Iris pigment epithelial cell (primary cell): ENCODE measurements at regions not wholly inside any gene's neighbourhood (a gene's known extent, or its start where the extent isn't known, plus 50 kb on each side); places are given as distances from the start of the nearest gene placed in this dataset.
A peak's percentile ranks its signal among the peaks of the same experiment; 100 is the strongest.
"Not testable (repeated sequence)": the region's sequence is repeated elsewhere in the genome, so short reads cannot be mapped to it uniquely, and the experiment has no call there.

Source experiments
- DNase-seq: peaks from one replicate; pipeline ENCODE4 v3.0.0-alpha.2; 2011; ENCODE audit warnings: low read depth

DNA sequence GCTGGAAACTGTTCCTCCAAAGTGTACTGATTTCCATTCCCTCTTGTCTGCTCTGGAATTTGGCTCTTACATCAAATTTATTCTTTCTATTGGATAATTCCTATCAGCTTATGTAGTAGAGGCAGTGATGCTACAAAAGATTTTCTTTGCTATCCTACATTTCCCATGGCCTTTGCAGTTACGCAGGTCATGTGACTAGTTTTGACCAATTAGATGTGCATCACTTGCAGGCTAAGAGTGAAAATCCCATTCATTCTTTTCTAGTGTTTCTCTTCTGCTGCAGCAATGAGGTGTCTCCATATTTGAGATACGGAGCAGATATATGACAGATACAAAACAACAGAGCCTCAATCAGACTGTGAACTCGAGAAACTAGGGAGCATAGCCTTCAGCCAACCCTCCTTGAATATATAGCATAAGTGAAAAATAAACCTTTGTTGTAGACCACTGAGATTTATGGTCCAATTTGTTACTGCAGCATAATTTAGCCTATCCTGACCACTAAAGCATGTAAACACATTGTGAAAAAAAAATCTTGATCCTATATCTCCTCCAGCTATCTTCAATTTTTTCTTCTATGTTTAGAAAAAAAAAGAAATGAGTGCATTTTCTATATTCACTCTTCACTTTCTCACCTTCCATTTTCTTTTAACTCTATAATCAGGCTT, 102.0 kb downstream of the HNMT start:
- no peak for DNase-seq

GRCh38 chr2:138066841-138067240, 102.6 kb downstream of the HNMT start:
- no peak for DNase-seq

GRCh38 chr2:138068669-138069068, 104.4 kb downstream of the HNMT start:
- DNase-seq, result not testable (repeated sequence)

DNA sequence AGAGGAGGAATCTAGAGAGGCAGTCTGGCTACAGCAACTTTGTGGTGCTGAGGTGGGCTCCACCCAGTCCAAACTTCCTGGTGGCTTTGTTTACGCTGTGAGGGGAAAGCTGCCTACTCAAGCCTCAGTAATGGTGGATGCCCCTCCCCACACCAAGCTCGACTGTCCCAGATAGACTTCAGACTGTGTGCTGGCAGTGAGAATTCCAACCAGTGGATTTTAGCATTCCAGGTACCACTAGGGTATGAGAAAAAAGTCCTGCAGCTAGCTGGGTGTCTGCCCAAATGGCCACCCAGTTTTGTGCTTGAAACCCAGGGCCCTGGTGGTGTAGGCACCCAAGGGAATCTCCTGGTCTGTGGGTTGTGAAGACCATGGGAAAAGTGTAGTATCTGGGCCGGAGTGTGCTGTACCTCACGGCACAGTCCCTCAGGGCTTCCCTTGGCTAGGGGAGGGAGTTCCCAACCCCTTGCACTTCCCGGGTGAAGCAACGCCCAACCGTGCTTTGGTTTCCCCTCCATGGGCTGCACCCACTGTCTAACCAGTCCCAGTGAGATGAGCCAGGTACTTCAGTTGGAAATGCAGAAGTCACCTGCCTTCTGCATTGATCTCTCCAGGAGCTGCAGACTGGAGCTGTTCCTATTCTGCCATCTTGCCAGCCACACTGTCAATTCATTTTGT, 106.9 kb downstream of the HNMT start:
- DNase-seq, result not testable (repeated sequence)

GRCh38 chr2:138071720-138072719, 107.7 kb downstream of the HNMT start:
- DNase-seq, result peak; percentile 67

GRCh38 chr2:138078153-138078552, 113.9 kb downstream of the HNMT start:
- no peak for DNase-seq

DNA sequence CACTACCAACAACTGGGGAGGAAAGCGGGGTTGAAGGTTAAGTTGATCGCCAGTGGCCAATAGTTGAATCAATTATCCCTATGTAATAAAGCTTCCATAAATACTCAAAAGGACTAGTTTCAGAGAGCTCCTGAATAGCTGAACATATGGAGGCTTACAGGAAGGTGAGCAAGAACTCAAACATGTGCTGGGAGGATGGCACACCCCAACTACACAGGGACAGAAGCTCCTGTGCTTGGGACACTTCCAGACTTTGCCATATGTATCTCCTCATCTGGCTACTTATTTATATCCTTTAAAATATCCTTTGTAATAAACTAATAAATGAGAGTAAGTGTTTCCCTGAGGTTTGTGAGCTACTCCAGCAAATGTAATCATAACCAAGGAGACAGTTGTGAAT, 115.7 kb downstream of the HNMT start:
- DNase-seq, result no peak

GRCh38 chr2:138081225-138082073, 117.2 kb downstream of the HNMT start:
- DNase-seq, result no peak

GRCh38 chr2:138084206-138084605, 119.9 kb downstream of the HNMT start:
- DNase-seq, result peak; percentile 19

DNA sequence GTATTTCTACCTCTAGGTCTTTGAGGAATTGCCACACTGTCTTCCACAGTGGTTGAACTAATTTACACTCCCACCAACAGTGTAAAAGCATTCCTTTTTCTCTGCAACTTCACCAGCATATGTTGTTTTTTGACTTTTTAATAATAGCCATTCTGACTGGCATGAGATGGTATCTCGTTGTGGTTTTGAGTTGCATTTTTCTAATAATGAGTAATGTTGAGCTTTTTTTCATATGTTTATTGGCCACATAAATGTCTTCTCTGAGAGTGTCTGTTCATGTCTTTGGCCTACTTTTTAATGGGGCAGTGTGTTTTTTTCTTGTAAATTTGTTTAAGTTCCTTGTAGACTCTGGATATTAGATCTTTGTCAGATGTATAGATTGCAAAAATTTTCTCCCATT, 121.2 kb downstream of the HNMT start:
- peak; percentile 28 for DNase-seq

DNA sequence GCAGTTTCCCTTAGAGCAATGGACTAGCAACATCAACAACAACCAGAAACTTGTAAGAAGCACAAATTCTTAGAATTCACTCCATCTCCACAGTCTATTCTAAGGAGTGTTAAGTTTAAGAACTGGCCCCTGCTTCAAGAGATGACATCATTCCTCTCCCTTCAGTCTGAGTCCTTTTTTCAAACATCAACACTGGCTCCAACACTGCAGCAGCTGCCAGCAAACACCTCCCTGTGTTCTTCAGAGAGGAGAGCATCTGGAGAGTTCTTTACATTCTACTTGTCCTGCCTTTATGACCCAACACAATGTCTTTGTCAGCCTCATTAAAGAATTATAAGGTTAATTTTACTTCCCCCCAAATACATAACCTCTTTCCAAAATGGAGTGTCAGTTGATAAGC, 122.3 kb downstream of the HNMT start:
- peak; percentile 47 for DNase-seq

DNA sequence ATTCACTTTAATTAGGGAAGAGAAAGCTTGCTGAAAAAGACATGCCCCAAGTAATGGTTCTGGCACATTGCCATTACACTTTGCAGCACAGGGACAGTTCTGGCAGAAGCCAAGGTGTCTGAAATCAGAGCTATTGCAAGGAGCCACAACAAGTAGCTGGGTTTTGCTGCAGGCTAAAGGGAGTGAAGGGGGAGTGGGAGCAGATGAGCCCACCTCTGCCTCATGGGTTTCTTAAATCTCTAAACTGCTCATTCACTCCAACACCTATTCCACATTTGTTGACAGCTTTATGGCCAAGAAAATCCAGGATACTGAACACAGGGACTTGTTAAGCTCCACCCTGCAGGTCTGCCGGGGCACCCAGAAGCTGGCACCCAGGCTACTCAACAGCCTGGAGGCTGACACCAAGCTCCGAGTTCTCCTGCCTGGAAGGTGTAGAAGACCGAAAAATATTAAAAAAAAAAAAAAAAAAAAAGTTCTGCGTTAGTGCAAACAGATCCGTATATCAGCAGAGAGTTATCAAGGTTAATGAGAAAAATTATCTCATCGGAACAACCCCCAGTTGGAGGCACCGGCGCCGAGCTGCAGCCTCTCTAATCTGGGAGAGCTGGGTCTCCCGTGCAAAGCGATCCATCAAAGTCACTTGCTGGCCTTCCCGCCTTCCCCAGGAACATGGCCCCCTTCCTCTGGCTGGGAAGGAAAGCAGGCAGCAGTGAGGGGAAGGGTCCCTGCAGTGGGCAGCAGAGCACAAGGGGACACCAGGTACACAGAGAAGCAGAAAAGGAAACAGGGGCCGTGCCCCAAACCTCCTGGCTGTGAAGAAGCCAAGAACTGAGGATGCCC, 123.7 kb downstream of the HNMT start:
- DNase-seq, result no peak

GRCh38 chr2:138090330-138090729, 126.1 kb downstream of the HNMT start:
- peak; percentile 66 for DNase-seq

GRCh38 chr2:138093455-138093854, 129.2 kb downstream of the HNMT start:
- DNase-seq, result no peak

DNA sequence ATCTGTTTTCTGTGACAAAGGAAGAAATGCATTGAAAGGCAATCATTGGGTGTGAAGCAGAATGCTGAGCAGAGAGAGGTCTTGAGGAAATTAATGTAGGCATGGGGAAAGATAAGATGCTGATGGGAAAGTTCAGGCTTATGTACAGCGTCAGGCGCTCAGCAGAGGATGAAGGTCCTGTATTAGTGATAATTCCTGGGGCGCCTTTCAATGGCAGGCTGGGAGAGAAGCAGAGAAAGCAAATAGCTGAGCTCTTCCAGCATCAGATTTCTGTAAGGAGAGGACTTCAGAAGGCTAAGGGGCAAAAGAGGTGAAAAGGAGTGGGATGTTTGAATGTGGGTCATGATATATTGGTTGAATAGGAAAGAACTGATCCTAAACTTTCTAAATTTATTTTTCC, 129.8 kb downstream of the HNMT start:
- DNase-seq, result no peak

GRCh38 chr2:138095336-138095735, 131.1 kb downstream of the HNMT start:
- no peak for DNase-seq

GRCh38 chr2:138099288-138099687, 135.0 kb downstream of the HNMT start:
- DNase-seq, result not testable (repeated sequence)

- DNase-seq, result no peak
Measured at GRCh38 chr2:138101718-138102117, 137.4 kb downstream of the HNMT start.

DNA sequence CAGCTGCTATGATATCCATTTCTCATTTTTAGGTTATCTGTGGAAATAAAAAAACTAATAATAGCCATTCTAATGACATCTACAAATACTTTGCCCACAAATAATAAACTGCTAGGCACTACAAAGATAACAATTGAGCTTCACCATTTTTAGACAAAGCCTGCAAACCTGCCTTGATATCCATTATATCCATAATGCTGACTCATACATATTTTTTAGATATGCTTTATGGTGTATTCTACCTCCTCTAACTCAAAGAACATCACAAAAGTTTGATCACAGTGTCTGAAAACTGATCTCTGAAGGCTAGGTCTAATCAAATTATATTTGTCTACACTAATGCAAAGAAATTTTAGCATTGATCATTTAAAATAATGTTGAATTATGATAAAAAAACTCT, 138.4 kb downstream of the HNMT start:
- DNase-seq, result no peak

GRCh38 chr2:138103156-138103555, 138.9 kb downstream of the HNMT start:
- no peak for DNase-seq

- DNase-seq, result no peak
Measured at GRCh38 chr2:138104071-138104470, 139.8 kb downstream of the HNMT start.
